Fibroblast of skin of right quadriceps (primary cell): ENCODE measurements at regions not wholly inside any gene's neighbourhood (a gene's known extent, or its start where the extent isn't known, plus 50 kb on each side); places are given as distances from the start of the nearest gene placed in this dataset.

Experiments
- DNase-seq: peaks from one replicate; pipeline ENCODE4 v3.0.0-alpha.2; 2013

GRCh38 chr10:129101232-129101980 is 365.6 kb upstream of the MGMT start:
- DNase-seq = no peak

GRCh38 chr10:129102906-129103693 is 363.9 kb upstream of the MGMT start:
- DNase-seq = no peak

- no peak for DNase-seq
Measured at GRCh38 chr10:129104266-129105045, 362.6 kb upstream of the MGMT start.

- peak; percentile 48 for DNase-seq
Measured at GRCh38 chr10:129105266-129105665, 361.8 kb upstream of the MGMT start.

- no peak for DNase-seq
Measured at GRCh38 chr10:129106314-129106713, 360.7 kb upstream of the MGMT start.

GRCh38 chr10:129107525-129107924 is 359.5 kb upstream of the MGMT start:
- DNase-seq = no peak

- DNase-seq = no peak
Measured at GRCh38 chr10:129108378-129108777, 358.7 kb upstream of the MGMT start.

- DNase-seq = no peak
Measured at GRCh38 chr10:129108994-129109393, 358.0 kb upstream of the MGMT start.

- no peak for DNase-seq
Measured at GRCh38 chr10:129110780-129111179, 356.3 kb upstream of the MGMT start.

- DNase-seq = no peak
Measured at GRCh38 chr10:129111922-129112321, 355.1 kb upstream of the MGMT start.

- no peak for DNase-seq
Measured at GRCh38 chr10:129114588-129114987, 352.5 kb upstream of the MGMT start.

- no peak for DNase-seq
Measured at GRCh38 chr10:129116371-129116770, 350.7 kb upstream of the MGMT start.

GRCh38 chr10:129120441-129120840 is 346.6 kb upstream of the MGMT start:
- no peak for DNase-seq

- DNase-seq = no peak
Measured at GRCh38 chr10:129122846-129123245, 344.2 kb upstream of the MGMT start.

- no peak for DNase-seq
Measured at GRCh38 chr10:129123428-129123827, 343.6 kb upstream of the MGMT start.

- no peak for DNase-seq
Measured at GRCh38 chr10:129126982-129127381, 340.1 kb upstream of the MGMT start.

GRCh38 chr10:129131457-129132132 is 335.4 kb upstream of the MGMT start:
- peak; percentile 6 for DNase-seq

GRCh38 chr10:129133856-129134255 is 333.2 kb upstream of the MGMT start:
- no peak for DNase-seq

- no peak for DNase-seq
Measured at GRCh38 chr10:129134371-129134770, 332.7 kb upstream of the MGMT start.

- no peak for DNase-seq
Measured at GRCh38 chr10:129135624-129136023, 331.4 kb upstream of the MGMT start.

GRCh38 chr10:129136074-129136473 is 331.0 kb upstream of the MGMT start:
- DNase-seq = no peak

GRCh38 chr10:129136951-129137350 is 330.1 kb upstream of the MGMT start:
- DNase-seq = no peak
